ENCODE measurements at regions not wholly inside any gene's neighbourhood (a gene's known extent, or its start where the extent isn't known, plus 50 kb on each side); places are given as distances from the start of the nearest gene placed in this dataset.
A peak's percentile ranks its signal among the peaks of the same experiment; 100 is the strongest.

GRCh38 chr7:133190172-133190528, 62.7 kb upstream of the EXOC4 start:
- H3K27me3 ChIP-seq: no peaks in the 10 kb centered on the region
- H3K4me3 ChIP-seq: no peak overlapping the region
- no peaks in the 10 kb centered on the region for H3K36me3 ChIP-seq (ENCODE audit: low read depth, missing control alignments)
- WGBS, 2 donors: 88 to 97% methylated on average over 2 of the region's 2 CpGs
- DNase-seq: no peak
- no peaks in the 10 kb centered on the region for H3K9me3 ChIP-seq
- intact Hi-C loops (cut with DNase I; ENCODE audit: low total_unique reads): no loop called here
- no peak for TF ChIP-seq POLR2A (IDR thresholded peaks at IDR 0.05)
- TF ChIP-seq, protein P1, sequence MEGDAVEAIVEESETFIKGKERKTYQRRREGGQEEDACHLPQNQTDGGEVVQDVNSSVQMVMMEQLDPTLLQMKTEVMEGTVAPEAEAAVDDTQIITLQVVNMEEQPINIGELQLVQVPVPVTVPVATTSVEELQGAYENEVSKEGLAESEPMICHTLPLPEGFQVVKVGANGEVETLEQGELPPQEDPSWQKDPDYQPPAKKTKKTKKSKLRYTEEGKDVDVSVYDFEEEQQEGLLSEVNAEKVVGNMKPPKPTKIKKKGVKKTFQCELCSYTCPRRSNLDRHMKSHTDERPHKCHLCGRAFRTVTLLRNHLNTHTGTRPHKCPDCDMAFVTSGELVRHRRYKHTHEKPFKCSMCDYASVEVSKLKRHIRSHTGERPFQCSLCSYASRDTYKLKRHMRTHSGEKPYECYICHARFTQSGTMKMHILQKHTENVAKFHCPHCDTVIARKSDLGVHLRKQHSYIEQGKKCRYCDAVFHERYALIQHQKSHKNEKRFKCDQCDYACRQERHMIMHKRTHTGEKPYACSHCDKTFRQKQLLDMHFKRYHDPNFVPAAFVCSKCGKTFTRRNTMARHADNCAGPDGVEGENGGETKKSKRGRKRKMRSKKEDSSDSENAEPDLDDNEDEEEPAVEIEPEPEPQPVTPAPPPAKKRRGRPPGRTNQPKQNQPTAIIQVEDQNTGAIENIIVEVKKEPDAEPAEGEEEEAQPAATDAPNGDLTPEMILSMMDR (IDR thresholded peaks at IDR 0.05): no peak
- H3K4me1 ChIP-seq: no peaks in the 10 kb centered on the region
- H3K27ac ChIP-seq: no peak overlapping the region

GRCh38 chr7:133190650-133191049, 62.2 kb upstream of the EXOC4 start:
- Histone ChIP-seq H3K27me3 (no peaks in the 10 kb centered on the region), H3K36me3 (ENCODE audit: low read depth, missing control alignments) (no peaks in the 10 kb centered on the region), H3K4me3 (no peak overlapping the region), H3K27ac (no peak overlapping the region), H3K9me3 (no peaks in the 10 kb centered on the region), H3K4me1 (no peaks in the 10 kb centered on the region)
- intact Hi-C loops (cut with DNase I; ENCODE audit: low total_unique reads): no loop called here
- no peak for DNase-seq
- TF ChIP-seq POLR2A (IDR thresholded peaks at IDR 0.05): no peak
- TF ChIP-seq, protein P1 (IDR thresholded peaks at IDR 0.05): no peak
- 90 to 100% methylated on average over 1 of the region's 1 CpG for WGBS, 2 donors

DNA sequence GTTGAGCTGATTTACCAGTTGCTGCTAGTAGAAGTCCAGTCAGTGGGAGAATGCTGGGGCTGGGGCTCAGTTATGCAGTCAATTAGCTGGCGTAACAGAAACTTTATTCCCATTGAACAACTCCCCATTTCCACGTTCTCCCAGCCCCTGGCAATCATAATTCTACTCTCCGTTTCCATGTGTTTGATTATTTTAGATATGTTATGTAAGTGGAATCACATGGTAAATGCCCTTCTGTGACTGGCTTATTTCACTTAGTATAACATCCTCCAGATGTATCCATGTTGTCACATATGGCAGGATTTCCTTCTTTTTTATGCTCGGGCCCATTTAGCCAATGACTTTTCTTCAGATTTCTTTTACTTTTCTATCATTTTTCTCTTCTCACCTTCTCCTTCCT, 61.1 kb upstream of the EXOC4 start:
- H3K4me3 ChIP-seq: no peak overlapping the region
- no peaks in the 10 kb centered on the region for H3K36me3 ChIP-seq (ENCODE audit: low read depth, missing control alignments)
- H3K27me3 ChIP-seq: no peaks in the 10 kb centered on the region
- 76 to 83% methylated on average over 4 of the region's 4 CpGs for WGBS, 2 donors
- DNase-seq: no peak
- intact Hi-C loops (cut with DNase I; ENCODE audit: low total_unique reads): no loop called here
- no peaks in the 10 kb centered on the region for H3K9me3 ChIP-seq
- TF ChIP-seq, protein P1 (IDR thresholded peaks at IDR 0.05): no peak
- no peak for TF ChIP-seq POLR2A (IDR thresholded peaks at IDR 0.05)
- H3K4me1 ChIP-seq: no peaks in the 10 kb centered on the region
- no peak overlapping the region for H3K27ac ChIP-seq

GRCh38 chr7:133195868-133196267, 57.0 kb upstream of the EXOC4 start:
- Histone ChIP-seq H3K27me3 (no peaks in the 10 kb centered on the region), H3K4me1 (no peaks in the 10 kb centered on the region), H3K36me3 (ENCODE audit: low read depth, missing control alignments) (no peaks in the 10 kb centered on the region), H3K9me3 (no peaks in the 10 kb centered on the region), H3K27ac (no peak overlapping the region), H3K4me3 (no peak overlapping the region)
- DNase-seq: no peak
- intact Hi-C loops (cut with DNase I; ENCODE audit: low total_unique reads): no loop called here
- 84 to 91% methylated on average over 4 of the region's 4 CpGs for WGBS, 2 donors
- no peak for TF ChIP-seq POLR2A (IDR thresholded peaks at IDR 0.05)
- TF ChIP-seq, protein P1 (IDR thresholded peaks at IDR 0.05): no peak

- peak overlapping the region in 1 of 2 donors; percentile 25 for H3K27ac ChIP-seq
- no peaks in the 10 kb centered on the region for H3K27me3 ChIP-seq
- DNase-seq: no peak
- 72 to 76% methylated on average over 15 of the region's 15 CpGs for WGBS, 2 donors
- H3K4me3 ChIP-seq: no peak overlapping the region
- TF ChIP-seq, protein P1 (IDR thresholded peaks at IDR 0.05): no peak
- TF ChIP-seq POLR2A (IDR thresholded peaks at IDR 0.05): no peak
- H3K4me1 ChIP-seq: no peaks in the 10 kb centered on the region
- intact Hi-C loops (cut with DNase I; ENCODE audit: low total_unique reads): no loop called here
- no peaks in the 10 kb centered on the region for H3K9me3 ChIP-seq
- H3K36me3 ChIP-seq (ENCODE audit: low read depth, missing control alignments): no peaks in the 10 kb centered on the region
Observed at GRCh38 chr7:133196856-133197612, 55.8 kb upstream of the EXOC4 start.
